ENCODE measurements at regions not wholly inside any gene's neighbourhood (a gene's known extent, or its start where the extent isn't known, plus 50 kb on each side); places are given as distances from the start of the nearest gene placed in this dataset.

DNA sequence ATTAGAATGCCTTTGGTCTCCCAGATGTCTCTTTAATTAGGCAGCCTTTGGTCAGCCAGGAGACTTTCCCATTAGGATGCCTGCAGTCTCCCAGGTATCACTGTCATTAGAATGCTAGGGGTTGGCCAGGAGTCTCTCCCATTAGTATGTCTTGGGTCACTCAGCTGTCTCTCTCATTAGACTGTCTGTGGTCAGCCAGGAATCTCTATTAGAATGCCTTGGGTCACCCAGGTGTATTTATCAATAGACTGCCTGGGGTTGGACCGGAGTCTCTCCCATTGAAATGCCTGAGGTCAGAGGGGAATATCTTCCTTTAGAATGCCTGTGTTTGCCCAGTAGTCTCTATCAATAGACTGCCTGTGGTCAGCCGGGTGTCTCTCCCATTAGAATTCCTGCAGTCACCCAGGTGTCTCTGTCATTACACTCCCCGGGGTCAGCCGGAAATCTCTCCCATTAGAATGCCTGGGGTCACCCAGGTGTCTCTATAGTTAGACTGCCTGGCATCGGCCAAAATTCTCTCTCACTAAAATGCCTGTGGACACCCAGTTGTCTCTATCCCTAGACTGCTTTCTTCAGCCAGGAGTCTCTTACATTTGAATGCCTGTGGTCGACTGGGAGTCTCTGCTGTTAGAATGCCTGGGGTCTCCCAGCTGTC, 1460.3 kb downstream of the UQCRFS1 start:
- TF ChIP-seq POLR2A (IDR thresholded peaks at IDR 0.05) = no peak
- TF ChIP-seq, protein P1, sequence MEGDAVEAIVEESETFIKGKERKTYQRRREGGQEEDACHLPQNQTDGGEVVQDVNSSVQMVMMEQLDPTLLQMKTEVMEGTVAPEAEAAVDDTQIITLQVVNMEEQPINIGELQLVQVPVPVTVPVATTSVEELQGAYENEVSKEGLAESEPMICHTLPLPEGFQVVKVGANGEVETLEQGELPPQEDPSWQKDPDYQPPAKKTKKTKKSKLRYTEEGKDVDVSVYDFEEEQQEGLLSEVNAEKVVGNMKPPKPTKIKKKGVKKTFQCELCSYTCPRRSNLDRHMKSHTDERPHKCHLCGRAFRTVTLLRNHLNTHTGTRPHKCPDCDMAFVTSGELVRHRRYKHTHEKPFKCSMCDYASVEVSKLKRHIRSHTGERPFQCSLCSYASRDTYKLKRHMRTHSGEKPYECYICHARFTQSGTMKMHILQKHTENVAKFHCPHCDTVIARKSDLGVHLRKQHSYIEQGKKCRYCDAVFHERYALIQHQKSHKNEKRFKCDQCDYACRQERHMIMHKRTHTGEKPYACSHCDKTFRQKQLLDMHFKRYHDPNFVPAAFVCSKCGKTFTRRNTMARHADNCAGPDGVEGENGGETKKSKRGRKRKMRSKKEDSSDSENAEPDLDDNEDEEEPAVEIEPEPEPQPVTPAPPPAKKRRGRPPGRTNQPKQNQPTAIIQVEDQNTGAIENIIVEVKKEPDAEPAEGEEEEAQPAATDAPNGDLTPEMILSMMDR (IDR thresholded peaks at IDR 0.05) = no peak

Data from heart left ventricle (tissue), 13 donors.